ENCODE measurements at regions not wholly inside any gene's neighbourhood (a gene's known extent, or its start where the extent isn't known, plus 50 kb on each side); places are given as distances from the start of the nearest gene placed in this dataset.

DNA sequence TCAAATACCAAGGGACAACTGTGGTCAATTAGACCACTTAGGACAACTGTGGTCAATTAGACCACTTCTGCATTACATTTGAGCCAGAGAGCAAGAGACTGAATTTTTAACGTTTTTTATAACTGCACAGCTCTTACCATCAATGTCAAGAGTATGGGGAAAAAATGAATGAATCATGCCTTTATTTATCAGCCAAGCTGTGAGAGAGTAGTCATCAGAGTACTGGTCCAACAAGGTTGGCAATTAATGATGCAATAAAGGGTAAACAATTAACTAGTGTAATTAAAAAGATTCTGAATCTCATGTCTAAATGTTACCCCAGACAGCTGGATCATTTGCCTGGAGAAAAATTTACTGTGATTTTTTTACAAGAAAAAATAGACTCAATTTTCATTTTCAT lies 381.1 kb downstream of the LIG4 start:
- Histone ChIP-seq H3K36me3 (no peaks in the 10 kb centered on the region), H3K4me1 (no peaks in the 10 kb centered on the region), H3K9me3 (no peaks in the 10 kb centered on the region), H3K4me3 (no peak overlapping the region), H3K27me3 (no peaks in the 10 kb centered on the region), H3K27ac (no peak overlapping the region)
- intact Hi-C loops (cut with DNase I; ENCODE audit: low total_unique reads), result no loop called here
- TF ChIP-seq, protein P1, sequence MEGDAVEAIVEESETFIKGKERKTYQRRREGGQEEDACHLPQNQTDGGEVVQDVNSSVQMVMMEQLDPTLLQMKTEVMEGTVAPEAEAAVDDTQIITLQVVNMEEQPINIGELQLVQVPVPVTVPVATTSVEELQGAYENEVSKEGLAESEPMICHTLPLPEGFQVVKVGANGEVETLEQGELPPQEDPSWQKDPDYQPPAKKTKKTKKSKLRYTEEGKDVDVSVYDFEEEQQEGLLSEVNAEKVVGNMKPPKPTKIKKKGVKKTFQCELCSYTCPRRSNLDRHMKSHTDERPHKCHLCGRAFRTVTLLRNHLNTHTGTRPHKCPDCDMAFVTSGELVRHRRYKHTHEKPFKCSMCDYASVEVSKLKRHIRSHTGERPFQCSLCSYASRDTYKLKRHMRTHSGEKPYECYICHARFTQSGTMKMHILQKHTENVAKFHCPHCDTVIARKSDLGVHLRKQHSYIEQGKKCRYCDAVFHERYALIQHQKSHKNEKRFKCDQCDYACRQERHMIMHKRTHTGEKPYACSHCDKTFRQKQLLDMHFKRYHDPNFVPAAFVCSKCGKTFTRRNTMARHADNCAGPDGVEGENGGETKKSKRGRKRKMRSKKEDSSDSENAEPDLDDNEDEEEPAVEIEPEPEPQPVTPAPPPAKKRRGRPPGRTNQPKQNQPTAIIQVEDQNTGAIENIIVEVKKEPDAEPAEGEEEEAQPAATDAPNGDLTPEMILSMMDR (IDR thresholded peaks at IDR 0.05), result no peak
- TF ChIP-seq POLR2AphosphoS5 (IDR thresholded peaks at IDR 0.05), result no peak
- TF ChIP-seq POLR2A (IDR thresholded peaks at IDR 0.05), result no peak
- no peak for DNase-seq (ENCODE audit: low spot score in 2 of 2)

DNA sequence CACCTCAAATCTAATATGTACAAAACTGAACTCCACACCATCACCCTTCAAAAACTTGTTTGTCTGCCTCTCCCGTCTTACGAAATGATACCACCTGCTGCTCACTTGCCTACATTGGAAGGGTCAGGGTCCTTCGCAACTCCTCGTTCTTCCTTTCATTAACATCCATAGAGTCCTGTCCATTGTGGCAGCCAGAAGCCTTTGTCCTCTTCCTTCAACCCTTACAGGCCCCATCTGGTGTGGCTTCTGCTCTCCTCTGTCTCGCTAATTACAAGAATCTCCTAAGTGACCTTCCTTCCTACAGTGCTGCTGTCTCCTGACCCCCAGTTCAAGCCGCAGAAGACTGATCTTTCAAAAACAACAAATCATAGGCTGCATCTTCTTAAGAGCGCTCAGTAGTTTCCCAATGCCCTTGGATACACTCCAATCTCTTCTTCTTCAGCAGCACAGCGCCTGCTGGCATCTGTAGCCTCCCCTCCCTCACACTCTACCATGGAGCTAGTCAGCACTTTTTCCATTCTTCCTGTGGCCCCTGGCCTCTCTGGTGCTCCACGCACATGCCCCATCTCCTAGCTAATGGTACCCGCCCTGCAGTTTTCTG lies 382.7 kb downstream of the LIG4 start:
- Histone ChIP-seq H3K9me3 (no peaks in the 10 kb centered on the region), H3K27me3 (no peaks in the 10 kb centered on the region), H3K4me3 (no peak overlapping the region), H3K36me3 (no peaks in the 10 kb centered on the region), H3K4me1 (no peaks in the 10 kb centered on the region), H3K27ac (no peak overlapping the region)
- no peak for DNase-seq (ENCODE audit: low spot score in 2 of 2)
- TF ChIP-seq, protein P1 (IDR thresholded peaks at IDR 0.05), result no peak
- no peak for TF ChIP-seq POLR2A (IDR thresholded peaks at IDR 0.05)
- TF ChIP-seq POLR2AphosphoS5 (IDR thresholded peaks at IDR 0.05), result no peak
- intact Hi-C loops (cut with DNase I; ENCODE audit: low total_unique reads), result no loop called here

DNA sequence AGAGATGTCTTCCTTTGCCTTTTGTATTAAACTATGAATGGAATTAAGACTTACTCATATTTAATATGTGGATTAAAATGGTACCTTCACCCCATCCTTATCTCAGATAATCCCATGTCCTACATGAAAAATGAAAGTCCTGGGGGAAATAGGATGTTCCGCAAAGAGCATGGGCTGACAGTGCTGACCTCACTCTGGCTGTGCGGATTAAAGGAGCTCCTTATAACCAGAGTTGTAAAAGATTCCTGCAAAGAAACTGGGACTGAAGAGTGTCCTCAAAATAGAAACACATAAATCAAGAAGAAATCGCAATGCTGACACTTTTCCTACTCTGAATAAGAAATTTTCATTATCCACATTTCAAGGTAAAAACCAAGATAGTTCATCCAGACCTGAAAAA lies 384.5 kb downstream of the LIG4 start:
- no peaks in the 10 kb centered on the region for H3K27me3 ChIP-seq
- no peaks in the 10 kb centered on the region for H3K36me3 ChIP-seq
- no peaks in the 10 kb centered on the region for H3K4me1 ChIP-seq
- no peaks in the 10 kb centered on the region for H3K9me3 ChIP-seq
- no peak overlapping the region for H3K4me3 ChIP-seq
- TF ChIP-seq, protein P1 (IDR thresholded peaks at IDR 0.05), result no peak
- TF ChIP-seq POLR2AphosphoS5 (IDR thresholded peaks at IDR 0.05) (no peak), POLR2A (IDR thresholded peaks at IDR 0.05) (no peak)
- H3K27ac ChIP-seq, result no peak overlapping the region
- intact Hi-C loops (cut with DNase I; ENCODE audit: low total_unique reads), result no loop called here
- DNase-seq (ENCODE audit: low spot score in 2 of 2), result no peak

DNA sequence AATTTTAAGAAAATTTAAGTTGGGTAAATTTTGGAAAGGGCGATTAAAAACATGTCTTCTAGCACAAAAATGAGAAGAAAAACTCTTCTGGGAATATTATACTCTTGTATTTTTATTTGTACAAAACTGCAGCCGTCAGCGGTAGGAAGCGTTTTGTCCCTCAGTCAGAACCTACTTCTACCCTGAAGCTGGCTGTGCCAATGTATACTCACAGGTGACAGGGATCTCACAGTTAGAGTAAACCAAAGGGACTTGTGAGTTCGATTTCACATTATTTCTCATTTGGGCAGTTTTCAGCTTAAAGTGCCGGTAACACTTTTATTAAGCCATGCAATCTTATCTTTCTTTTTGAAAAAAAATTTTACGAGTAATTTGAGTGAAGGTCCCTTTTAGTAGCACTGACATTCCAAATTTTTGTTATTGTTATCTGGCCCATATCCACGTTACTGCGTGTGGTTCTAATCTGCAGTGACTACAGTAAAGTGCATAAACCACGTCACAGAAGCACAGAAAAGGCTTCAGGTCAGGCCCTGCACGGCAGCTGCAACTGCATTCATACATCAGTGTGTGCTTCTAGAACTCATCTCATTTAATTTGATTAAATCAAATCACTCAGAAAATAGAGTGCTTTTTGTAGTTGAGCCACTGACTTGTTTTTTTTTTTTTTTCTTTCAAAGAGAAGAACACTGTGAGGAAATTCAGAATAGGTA lies 387.3 kb downstream of the LIG4 start:
- Histone ChIP-seq H3K4me3 (no peak overlapping the region), H3K36me3 (no peaks in the 10 kb centered on the region), H3K9me3 (no peaks in the 10 kb centered on the region), H3K4me1 (no peaks in the 10 kb centered on the region), H3K27ac (no peak overlapping the region), H3K27me3 (no peaks in the 10 kb centered on the region)
- intact Hi-C loops (cut with DNase I; ENCODE audit: low total_unique reads), result no loop called here
- TF ChIP-seq POLR2AphosphoS5 (IDR thresholded peaks at IDR 0.05) (no peak), POLR2A (IDR thresholded peaks at IDR 0.05) (no peak)
- TF ChIP-seq, protein P1 (IDR thresholded peaks at IDR 0.05), result no peak
- DNase-seq (ENCODE audit: low spot score in 2 of 2), result no peak

DNA sequence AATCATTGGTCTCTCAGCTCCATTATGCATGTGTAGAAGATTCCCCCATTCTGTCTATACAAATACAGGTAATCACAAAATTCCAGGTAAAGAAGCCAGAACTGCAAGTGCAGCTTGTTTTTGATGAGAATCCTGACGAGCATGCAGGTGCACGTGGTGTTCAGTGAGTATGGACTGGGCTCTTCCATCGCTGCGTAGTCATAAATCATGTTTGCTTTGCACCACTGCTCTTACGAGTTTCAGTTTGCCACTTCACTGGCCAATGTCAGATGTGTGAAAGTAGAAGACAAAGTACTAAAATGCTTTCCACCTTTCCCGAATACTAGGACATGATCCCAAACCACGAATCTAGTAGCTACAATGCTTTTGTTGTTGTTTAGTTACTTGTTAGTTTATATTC lies 390.7 kb downstream of the LIG4 start:
- no peaks in the 10 kb centered on the region for H3K27me3 ChIP-seq
- H3K9me3 ChIP-seq, result no peaks in the 10 kb centered on the region
- no peak overlapping the region for H3K27ac ChIP-seq
- no peaks in the 10 kb centered on the region for H3K4me1 ChIP-seq
- H3K4me3 ChIP-seq, result no peak overlapping the region
- intact Hi-C loops (cut with DNase I; ENCODE audit: low total_unique reads), result no loop called here
- TF ChIP-seq, protein P1 (IDR thresholded peaks at IDR 0.05), result no peak
- TF ChIP-seq POLR2A (IDR thresholded peaks at IDR 0.05) (no peak), POLR2AphosphoS5 (IDR thresholded peaks at IDR 0.05) (no peak)
- DNase-seq (ENCODE audit: low spot score in 2 of 2), result no peak
- H3K36me3 ChIP-seq, result no peaks in the 10 kb centered on the region

All from breast epithelium (tissue), 4 donors.